CD4-positive, alpha-beta T cell (primary cell): ENCODE measurements at regions not wholly inside any gene's neighbourhood (a gene's known extent, or its start where the extent isn't known, plus 50 kb on each side); places are given as distances from the start of the nearest gene placed in this dataset.

Experiments
- ATAC-seq: fragments of 200-7000 bp; cut with Tn5 transposase; one replicate; pipeline ENCODE4 v1.10.0; 2022; ENCODE audit warnings: mild to moderate bottlenecking; ENCODE audit not compliant: poor library complexity
- CTCF ChIA-PET: fragments of 350-600 bp; sonication (Branson Sonifier 250); formaldehyde crosslinking; loops from one replicate; lab custom pipeline; 2021; ENCODE audit warnings: antibody characterized with exemption, inconsistent platforms; lab: Charles Lee
- POLR2A ChIA-PET: fragments of 350-600 bp; sonication (Branson Sonifier 250); formaldehyde crosslinking; loops from one replicate; lab custom pipeline; 2021; ENCODE audit warnings: antibody characterized with exemption, inconsistent platforms; lab: Charles Lee
- DNase-seq, 14 experiments: peaks; one replicate each; pipeline ENCODE4 v3.0.0-alpha.2; 2013 to 2020; ENCODE audit warnings: mixed read lengths in 2 of 14
- H3K27ac ChIP-seq, 2 donors: one replicate each; pipeline versions ENCODE4 v1.5.1 to v1.7.0; 2013; ENCODE audit warnings: low read length in 2 of 2, low read depth in 1 of 2, mild to moderate bottlenecking in 1 of 2
- H3K27me3 ChIP-seq, 2 experiments: 1 replicate in 1 of 2; 2 replicates in 1 of 2; pipeline versions ENCODE4 v1.6.1 to v1.7.0; 2013; ENCODE audit warnings: low read length in 2 of 2, control low read depth in 1 of 2, mild to moderate bottlenecking in 1 of 2, moderate library complexity in 1 of 2; ENCODE audit not compliant: insufficient read depth in 2 of 2, control insufficient read depth in 1 of 2
- H3K36me3 ChIP-seq: one replicate; pipeline ENCODE4 v1.6.1; 2013; ENCODE audit warnings: low read length, control low read depth; ENCODE audit not compliant: insufficient read depth
- H3K4me1 ChIP-seq: one replicate; pipeline ENCODE4 v1.6.1; 2013; ENCODE audit warnings: low read length, control low read depth; ENCODE audit not compliant: insufficient read depth
- H3K4me3 ChIP-seq: one replicate; pipeline ENCODE4 v1.5.1; 2013; ENCODE audit warnings: mild to moderate bottlenecking, low read length, moderate library complexity
- H3K9me3 ChIP-seq, 2 experiments: 1 replicate in 1 of 2; 2 replicates in 1 of 2; pipeline versions ENCODE4 v1.6.1 to v1.7.0; 2013; ENCODE audit warnings: low read length in 2 of 2, mild to moderate bottlenecking in 2 of 2, control low read depth in 1 of 2, moderate library complexity in 1 of 2; ENCODE audit not compliant: control insufficient read depth in 1 of 2, insufficient read depth in 1 of 2
- H3K27ac Mint-ChIP-seq: one replicate; pipeline ENCODE4 v1.8.0; 2020; ENCODE audit warnings: mixed read lengths
- H3K27me3 Mint-ChIP-seq: one replicate; pipeline ENCODE4 v1.8.0; 2021; ENCODE audit warnings: mixed read lengths
- H3K36me3 Mint-ChIP-seq: one replicate; pipeline ENCODE4 v1.8.0; 2021; ENCODE audit warnings: low read depth, mixed read lengths
- H3K4me1 Mint-ChIP-seq: one replicate; pipeline ENCODE4 v1.8.0; 2021; ENCODE audit warnings: low read depth, mixed read lengths
- H3K4me3 Mint-ChIP-seq: one replicate; pipeline ENCODE4 v1.8.0; 2020; ENCODE audit warnings: mild to moderate bottlenecking, mixed read lengths
- H3K9me3 Mint-ChIP-seq: one replicate; pipeline ENCODE4 v1.8.0; 2020; ENCODE audit warnings: mixed read lengths
- CTCF ChIP-seq: fragments of 200-600 bp; IDR thresholded peaks from one replicate; pipeline ENCODE4 v1.8.0; 2022; ENCODE audit warnings: antibody characterized with exemption, mild to moderate bottlenecking
- intact Hi-C, 2 experiments: fragments of 100-400 bp; cut with DNase I in 1 of 2; cut with micrococcal nuclease in 1 of 2; formaldehyde crosslinking; loops; one replicate each; pipeline versions ENCODE4 v1.15.1 to v1.9.0; 2023 to 2025; cut with DNase I, micrococcal nuclease

GRCh38 chr6:103886951-103887350 is 972.8 kb downstream of the HACE1 start:
- H3K4me3 Mint-ChIP-seq: no peak overlapping the region

GRCh38 chr6:103885446-103885845 is 974.3 kb downstream of the HACE1 start:
- H3K36me3 ChIP-seq: no peaks in the 10 kb centered on the region
- no peak for TF ChIP-seq CTCF
- no peaks in the 10 kb centered on the region for H3K27me3 ChIP-seq
- H3K4me3 Mint-ChIP-seq: no peak overlapping the region
- H3K36me3 Mint-ChIP-seq: no peaks in the 10 kb centered on the region
- ATAC-seq (no peak), DNase-seq (no peak)
- H3K4me3 ChIP-seq: no peak overlapping the region
- no peak overlapping the region for H3K27ac Mint-ChIP-seq
- ChIA-PET CTCF (no interaction called here), POLR2A (no interaction called here)
- peaks cover under 1% of the 10 kb centered on the region for H3K9me3 Mint-ChIP-seq
- no peak overlapping the region for H3K27ac ChIP-seq
- no peaks in the 10 kb centered on the region for H3K4me1 ChIP-seq
- intact Hi-C loops: no loop called here
- H3K9me3 ChIP-seq: peaks cover 0 to 8% of the 10 kb centered on the region in 2 experiments
- H3K27me3 Mint-ChIP-seq: no peaks in the 10 kb centered on the region
- H3K4me1 Mint-ChIP-seq: no peaks in the 10 kb centered on the region

More at GRCh38 chr6:103886951-103887350, 972.8 kb downstream of the HACE1 start:
- ChIA-PET CTCF (no interaction called here), POLR2A (no interaction called here)
- DNase-seq: no peak
- Histone ChIP-seq H3K36me3 (no peaks in the 10 kb centered on the region), H3K27ac (no peak overlapping the region), H3K4me3 (no peak overlapping the region), H3K4me1 (no peaks in the 10 kb centered on the region), H3K9me3 (peaks cover 0 to 8% of the 10 kb centered on the region in 2 experiments), H3K27me3 (no peaks in the 10 kb centered on the region)
- no peak for TF ChIP-seq CTCF
- intact Hi-C loops: no loop called here
- Mint-ChIP-seq H3K27me3 (no peaks in the 10 kb centered on the region), H3K36me3 (no peaks in the 10 kb centered on the region), H3K9me3 (peaks cover 5% of the 10 kb centered on the region), H3K27ac (no peak overlapping the region), H3K4me1 (no peaks in the 10 kb centered on the region)
- no peak for ATAC-seq

GRCh38 chr6:103879800-103880199 is 979.9 kb downstream of the HACE1 start:
- Mint-ChIP-seq H3K27ac (no peak overlapping the region), H3K4me3 (no peak overlapping the region), H3K4me1 (no peaks in the 10 kb centered on the region), H3K27me3 (no peaks in the 10 kb centered on the region), H3K9me3 (peaks cover 2% of the 10 kb centered on the region), H3K36me3 (no peaks in the 10 kb centered on the region)
- no peak overlapping the region for H3K27ac ChIP-seq
- no peaks in the 10 kb centered on the region for H3K4me1 ChIP-seq
- CTCF ChIA-PET: no interaction called here
- no peak for DNase-seq
- intact Hi-C loops: no loop called here
- ATAC-seq: no peak
- H3K36me3 ChIP-seq: no peaks in the 10 kb centered on the region
- H3K9me3 ChIP-seq: peaks cover 0 to 4% of the 10 kb centered on the region in 2 experiments
- POLR2A ChIA-PET: no interaction called here
- H3K4me3 ChIP-seq: no peak overlapping the region
- no peaks in the 10 kb centered on the region for H3K27me3 ChIP-seq
- TF ChIP-seq CTCF: no peak
